GM12878 (cell line): ENCODE measurements at regions not wholly inside any gene's neighbourhood (a gene's known extent, or its start where the extent isn't known, plus 50 kb on each side); places are given as distances from the start of the nearest gene placed in this dataset.

Experiments
- ATAC-seq: fragments of 200-7000 bp; cut with Tn5 transposase; 3 replicates; pipeline ENCODE4 v1.9.1; 2020; ENCODE audit warnings: mild to moderate bottlenecking, moderate library complexity
- BruUV-seq: library from RNA; stranded (reverse); fragments of 400-500 nt; replicated peaks from 2 replicates; lab custom pipeline; 2021; lab: Mats Ljungman, UMichigan
- CTCF ChIA-PET: fragments of 300-600 bp; sonication (Branson Sonifier 250); formaldehyde crosslinking; extraction: SDS; loops from one replicate; lab custom pipeline; 2021; ENCODE audit warnings: inconsistent platforms; lab: Yijun Ruan, JAX
- POLR2A ChIA-PET: fragments of 350-600 bp; formaldehyde crosslinking; extraction: SDS; loops from one replicate; lab custom pipeline; 2021; ENCODE audit warnings: inconsistent platforms; lab: Charles Lee
- RAD21 ChIA-PET: fragments of 300-600 bp; sonication (Branson Sonifier 250); formaldehyde crosslinking; loops from one replicate; lab custom pipeline; 2023; ENCODE audit warnings: antibody characterized with exemption; ENCODE audit not compliant: unreplicated experiment; lab: Charles Lee
- SMC1A ChIA-PET: fragments of 300-600 bp; sonication (Branson Sonifier 250); formaldehyde crosslinking; loops from one replicate; lab custom pipeline; 2023; ENCODE audit not compliant: unreplicated experiment, uncharacterized antibody; lab: Charles Lee
- DNase-seq: peaks from one replicate; pipeline ENCODE4 v3.0.0-alpha.2; 2011; ENCODE audit warnings: low read depth, low spot score
- FAIRE-seq: peaks from 3 replicates; lab custom pipeline; 2011; peaks lifted over from hg19 to GRCh38; lab: Jason Lieb, UNC
- H2AFZ ChIP-seq: 2 replicates; pipeline ENCODE4 v1.6.0; 2011; ENCODE audit warnings: low read depth, low read length, control low read depth; ENCODE audit not compliant: control insufficient read depth
- H3K27ac ChIP-seq: 2 replicates; pipeline ENCODE4 v1.5.1; 2011; ENCODE audit warnings: control low read depth; ENCODE audit not compliant: control insufficient read depth, insufficient read depth
- H3K27me3 ChIP-seq, 2 experiments: replicated peaks in 1 of 2; 2 replicates each; pipeline versions ENCODE4 v1.6.0 to v1.6.1; 2011; ENCODE audit warnings: low read length in 1 of 2; ENCODE audit not compliant: control insufficient read depth in 2 of 2, insufficient read depth in 2 of 2
- H3K36me3 ChIP-seq, 2 experiments: 2 replicates each; pipeline ENCODE4 v1.5.1; 2011; ENCODE audit warnings: low read length in 1 of 2; ENCODE audit not compliant: control insufficient read depth in 2 of 2, insufficient read depth in 2 of 2
- H3K4me1 ChIP-seq: 2 replicates; pipeline ENCODE4 v1.6.1; 2011; ENCODE audit warnings: mild to moderate bottlenecking, low read length, moderate library complexity, mixed read lengths; ENCODE audit not compliant: control insufficient read depth, insufficient read depth
- H3K4me2 ChIP-seq: 2 replicates; pipeline ENCODE4 v1.6.0; 2011; ENCODE audit warnings: control low read depth; ENCODE audit not compliant: control insufficient read depth, insufficient read depth
- H3K4me3 ChIP-seq: fragments of 200-600 bp; sonication (generic); 2 replicates; pipeline ENCODE4 v1.5.1; 2016
- H3K79me2 ChIP-seq: 2 replicates; pipeline ENCODE4 v1.6.0; 2011; ENCODE audit warnings: low read length; ENCODE audit not compliant: control insufficient read depth, insufficient read depth
- H3K9ac ChIP-seq: 2 replicates; pipeline ENCODE4 v1.8.0; 2011; ENCODE audit warnings: low read length, control low read depth, mixed read lengths; ENCODE audit not compliant: control insufficient read depth, insufficient read depth
- H3K9me3 ChIP-seq: replicated peaks from 3 replicates; pipeline ENCODE4 v1.5.1; 2011; ENCODE audit warnings: mild to moderate bottlenecking, low read length; ENCODE audit not compliant: control insufficient read depth, insufficient read depth
- H4K20me1 ChIP-seq: 2 replicates; pipeline ENCODE4 v1.6.0; 2011; ENCODE audit not compliant: control insufficient read depth, insufficient read depth
- ASH2L ChIP-seq: fragments of 300-600, 200-600 bp; sonication (generic); IDR thresholded peaks from 2 replicates; pipeline ENCODE4 v1.6.1; 2017; ENCODE audit warnings: low read depth, mild to moderate bottlenecking, borderline replicate concordance
- BMI1 ChIP-seq: fragments of 450-650 bp; IDR thresholded peaks from 2 replicates; pipeline ENCODE4 v1.6.1; 2016; ENCODE audit warnings: mild to moderate bottlenecking, moderate library complexity, borderline replicate concordance
- CBX5 ChIP-seq: sonication (generic); IDR thresholded peaks from 2 replicates; pipeline ENCODE4 v1.6.1; 2016; ENCODE audit warnings: low read depth, moderate library complexity, mild to moderate bottlenecking, inconsistent platforms
- CREM ChIP-seq: IDR thresholded peaks from 2 replicates; pipeline ENCODE4 v1.6.1; 2014; ENCODE audit warnings: antibody characterized with exemption, low read depth
- FOXK2 ChIP-seq: fragments of 450-650 bp; IDR thresholded peaks from 2 replicates; pipeline ENCODE4 v1.6.1; 2017; ENCODE audit warnings: mild to moderate bottlenecking, moderate library complexity
- KAT2A ChIP-seq: conservative IDR thresholded peaks from 2 replicates; pipeline ENCODE4 v1.6.1; 2011; ENCODE audit warnings: low read depth, low read length; ENCODE audit not compliant: control insufficient read depth
- KLF5 ChIP-seq: fragments of 450-650 bp; IDR thresholded peaks from 2 replicates; pipeline ENCODE4 v1.6.1; 2014; ENCODE audit warnings: mild to moderate bottlenecking; ENCODE audit not compliant: partially characterized antibody
- MLLT1 ChIP-seq: fragments of 450-650 bp; IDR thresholded peaks from 2 replicates; pipeline ENCODE4 v1.6.1; 2016; ENCODE audit warnings: mild to moderate bottlenecking
- PBX3 ChIP-seq: IDR thresholded peaks from 2 replicates; pipeline ENCODE4 v1.6.1; 2011; ENCODE audit warnings: mild to moderate bottlenecking, low read depth, low read length, moderate library complexity; ENCODE audit not compliant: insufficient replicate concordance
- SREBF1 ChIP-seq: IDR thresholded peaks from 2 replicates; pipeline ENCODE4 v1.6.1; 2012; ENCODE audit warnings: mild to moderate bottlenecking, low read length
- ZNF622 ChIP-seq: fragments of 450-650 bp; IDR thresholded peaks from 2 replicates; pipeline ENCODE4 v1.6.1; 2017; ENCODE audit warnings: mild to moderate bottlenecking, inconsistent platforms
- ZNF687 ChIP-seq: fragments of 450-650 bp; IDR thresholded peaks from 2 replicates; pipeline ENCODE4 v1.6.1; 2017; ENCODE audit warnings: mild to moderate bottlenecking, moderate library complexity
- WGBS: methylation state at CpG from one replicate; pipeline ENCODE4 v1.1.6; 2016; ENCODE audit warnings: low lambda C conversion rate; ENCODE audit not compliant: insufficient replicate concordance, insufficient coverage; ENCODE audit errors: missing lambda C conversion rate; 5-methylcytosine and 5-hydroxymethylcytosine counted together
- in situ Hi-C: fragments of 300-500 bp; cut with MboI; formaldehyde crosslinking; loops from 9 replicates; pipeline ENCODE4 v1.14.3; 2018; ENCODE audit warnings: mixed read lengths
- intact Hi-C: fragments of 100-400 bp; cut with micrococcal nuclease; formaldehyde crosslinking; loops from one replicate; pipeline ENCODE4 v1.14.2; 2022; ENCODE audit not compliant: unreplicated experiment

GRCh38 chr15:24899795-24900194 lies 55.0 kb upstream of the SNRPN start:
- ChIA-PET CTCF (no interaction called here), SMC1A (no interaction called here), POLR2A (interaction anchor here (0.6 kb wide), 1 partner anchor 10 kb away, joined by 3 read pairs; no protein-coding TSS in a partner anchor), RAD21 (no interaction called here)
- no peak for TF ChIP-seq ASH2L
- Histone ChIP-seq H3K79me2 (no peaks in the 10 kb centered on the region), H3K4me3 (no peak overlapping the region), H3K4me1 (no peaks in the 10 kb centered on the region), H2AFZ (no peak overlapping the region), H3K27me3 (no peaks in the 10 kb centered on the region), H4K20me1 (no peaks in the 10 kb centered on the region), H3K4me2 (no peak overlapping the region), H3K27ac (no peak overlapping the region), H3K9me3 (no peaks in the 10 kb centered on the region), H3K9ac (no peak overlapping the region), H3K36me3 (no peaks in the 10 kb centered on the region)
- 0% methylated on average over 2 of the region's 2 CpGs for WGBS
- ATAC-seq (no peak), FAIRE-seq (no peak), DNase-seq (no peak)
- BruUV-seq = no TSS peak
- intact Hi-C loops = no loop called here
- in situ Hi-C loops = no loop called here

GRCh38 chr15:24901409-24901808 lies 53.4 kb upstream of the SNRPN start:
- Histone ChIP-seq H4K20me1 (no peaks in the 10 kb centered on the region), H3K4me1 (no peaks in the 10 kb centered on the region), H3K36me3 (no peaks in the 10 kb centered on the region), H3K9me3 (no peaks in the 10 kb centered on the region), H3K27me3 (no peaks in the 10 kb centered on the region), H3K27ac (no peak overlapping the region), H3K79me2 (no peaks in the 10 kb centered on the region), H3K4me2 (no peak overlapping the region), H3K9ac (no peak overlapping the region), H2AFZ (no peak overlapping the region), H3K4me3 (no peak overlapping the region)
- RAD21 ChIA-PET = no interaction called here
- in situ Hi-C loops = no loop called here
- WGBS = 55% methylated on average over 3 of the region's 3 CpGs
- BruUV-seq = no TSS peak
- ATAC-seq (no peak), DNase-seq (no peak), FAIRE-seq (no peak)
- SMC1A ChIA-PET = no interaction called here
- CTCF ChIA-PET = no interaction called here
- POLR2A ChIA-PET = no interaction called here
- intact Hi-C loops = no loop called here
- TF ChIP-seq BMI1 (no peak), MLLT1 (no peak), CREM (no peak), KAT2A (no peak), KLF5 (no peak), CBX5 (no peak), ZNF687 (no peak), SREBF1 (no peak), ZNF622 (no peak), FOXK2 (no peak), PBX3 (no peak), ASH2L (no peak)
